HFFc6 (cell line): ENCODE measurements at regions not wholly inside any gene's neighbourhood (a gene's known extent, or its start where the extent isn't known, plus 50 kb on each side); places are given as distances from the start of the nearest gene placed in this dataset.
"Not testable (repeated sequence)": the region's sequence is repeated elsewhere in the genome, so short reads cannot be mapped to it uniquely, and the experiment has no call there.

Experiments
- DNase-seq: peaks from one replicate; pipeline ENCODE4 v3.0.0-alpha.2; 2018
- H3K27ac Mint-ChIP-seq: 2 replicates; pipeline ENCODE4 v1.8.0; 2020; ENCODE audit warnings: mild to moderate bottlenecking, mixed read lengths
- H3K27me3 Mint-ChIP-seq: 2 replicates; pipeline ENCODE4 v1.8.0; 2021; ENCODE audit warnings: mild to moderate bottlenecking, moderate library complexity, mixed read lengths; ENCODE audit not compliant: insufficient read depth
- H3K36me3 Mint-ChIP-seq: 2 replicates; pipeline ENCODE4 v1.8.0; 2021; ENCODE audit warnings: low read depth, mixed read lengths
- H3K4me1 Mint-ChIP-seq: 2 replicates; pipeline ENCODE4 v1.8.0; 2020; ENCODE audit warnings: low read depth, mixed read lengths
- H3K4me3 Mint-ChIP-seq: 2 replicates; pipeline ENCODE4 v1.8.0; 2020; ENCODE audit warnings: mild to moderate bottlenecking, moderate library complexity, mixed read lengths
- H3K9me3 Mint-ChIP-seq: 2 replicates; pipeline ENCODE4 v1.8.0; 2020; ENCODE audit warnings: mild to moderate bottlenecking, mixed read lengths
- TF ChIP-seq, protein P1 (sequence below): fragments of 200-600 bp; sonication (generic); IDR thresholded peaks from 2 replicates; pipeline ENCODE4 v1.5.0; 2021; ENCODE audit warnings: antibody characterized with exemption, mild to moderate bottlenecking

GRCh38 chr7:53131697-53132096, 96.3 kb downstream of the POM121L12 start:
- Mint-ChIP-seq H3K4me1 (no peaks in the 10 kb centered on the region), H3K27ac (no peak overlapping the region), H3K9me3 (peaks cover 19% of the 10 kb centered on the region), H3K27me3 (no peaks in the 10 kb centered on the region), H3K4me3 (no peak overlapping the region), H3K36me3 (no peaks in the 10 kb centered on the region)
- TF ChIP-seq, protein P1, sequence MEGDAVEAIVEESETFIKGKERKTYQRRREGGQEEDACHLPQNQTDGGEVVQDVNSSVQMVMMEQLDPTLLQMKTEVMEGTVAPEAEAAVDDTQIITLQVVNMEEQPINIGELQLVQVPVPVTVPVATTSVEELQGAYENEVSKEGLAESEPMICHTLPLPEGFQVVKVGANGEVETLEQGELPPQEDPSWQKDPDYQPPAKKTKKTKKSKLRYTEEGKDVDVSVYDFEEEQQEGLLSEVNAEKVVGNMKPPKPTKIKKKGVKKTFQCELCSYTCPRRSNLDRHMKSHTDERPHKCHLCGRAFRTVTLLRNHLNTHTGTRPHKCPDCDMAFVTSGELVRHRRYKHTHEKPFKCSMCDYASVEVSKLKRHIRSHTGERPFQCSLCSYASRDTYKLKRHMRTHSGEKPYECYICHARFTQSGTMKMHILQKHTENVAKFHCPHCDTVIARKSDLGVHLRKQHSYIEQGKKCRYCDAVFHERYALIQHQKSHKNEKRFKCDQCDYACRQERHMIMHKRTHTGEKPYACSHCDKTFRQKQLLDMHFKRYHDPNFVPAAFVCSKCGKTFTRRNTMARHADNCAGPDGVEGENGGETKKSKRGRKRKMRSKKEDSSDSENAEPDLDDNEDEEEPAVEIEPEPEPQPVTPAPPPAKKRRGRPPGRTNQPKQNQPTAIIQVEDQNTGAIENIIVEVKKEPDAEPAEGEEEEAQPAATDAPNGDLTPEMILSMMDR: no peak
- no peak for DNase-seq

GRCh38 chr7:53151496-53151895, 116.1 kb downstream of the POM121L12 start:
- TF ChIP-seq, protein P1: no peak
- DNase-seq: no peak
- H3K9me3 Mint-ChIP-seq: peaks cover 2% of the 10 kb centered on the region
- no peak overlapping the region for H3K4me3 Mint-ChIP-seq
- no peaks in the 10 kb centered on the region for H3K36me3 Mint-ChIP-seq
- no peaks in the 10 kb centered on the region for H3K4me1 Mint-ChIP-seq
- H3K27ac Mint-ChIP-seq: no peak overlapping the region
- H3K27me3 Mint-ChIP-seq: no peaks in the 10 kb centered on the region

DNA sequence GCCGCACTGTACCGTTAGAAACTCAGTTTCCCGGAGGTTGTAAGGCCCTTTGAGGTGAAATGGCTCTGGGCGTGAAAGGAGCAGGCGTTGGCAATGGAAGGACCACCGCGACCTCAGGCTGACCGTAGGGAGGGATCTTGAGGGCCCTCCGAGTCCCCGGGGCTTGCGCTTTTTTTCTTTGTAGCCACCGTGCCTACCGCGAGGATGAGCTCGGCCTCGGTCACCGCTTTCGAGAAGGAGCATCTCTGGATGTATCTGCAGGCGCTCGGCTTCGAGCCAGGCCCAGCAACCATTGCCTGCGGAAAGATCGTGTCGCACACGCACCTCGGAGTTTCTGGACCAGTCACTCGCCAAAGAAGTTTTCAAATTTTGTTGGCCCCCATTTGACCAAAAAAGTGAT, 151.8 kb downstream of the POM121L12 start:
- not testable (repeated sequence) for H3K4me1 Mint-ChIP-seq, H3K4me3 Mint-ChIP-seq, H3K27ac Mint-ChIP-seq, H3K36me3 Mint-ChIP-seq, DNase-seq, H3K27me3 Mint-ChIP-seq
- H3K9me3 Mint-ChIP-seq: peaks cover 21% of the 10 kb centered on the region

DNA sequence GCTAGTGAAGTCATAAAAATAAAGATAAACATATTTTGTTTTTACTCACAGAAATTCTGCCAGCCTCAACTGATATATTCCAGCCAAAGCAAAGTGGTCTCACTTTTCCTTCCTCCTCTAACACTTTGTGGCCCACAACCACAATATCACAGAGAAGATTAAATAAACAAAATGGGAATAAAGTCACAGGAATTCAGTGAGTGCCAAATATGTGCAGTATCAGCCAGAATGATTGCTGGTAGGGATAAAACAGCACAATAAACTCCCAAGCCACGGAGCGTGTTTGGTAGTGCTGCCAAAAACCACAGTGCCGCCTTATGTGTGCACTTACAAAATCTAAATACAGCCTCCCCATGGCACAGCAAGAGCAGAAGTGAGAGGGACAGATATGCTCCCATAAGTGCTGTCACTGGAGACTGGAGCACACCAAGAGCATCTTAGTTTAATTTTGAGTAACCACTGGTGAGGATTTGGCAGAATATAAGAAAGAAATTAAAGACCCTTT, 155.8 kb downstream of the POM121L12 start:
- TF ChIP-seq, protein P1: no peak

DNA sequence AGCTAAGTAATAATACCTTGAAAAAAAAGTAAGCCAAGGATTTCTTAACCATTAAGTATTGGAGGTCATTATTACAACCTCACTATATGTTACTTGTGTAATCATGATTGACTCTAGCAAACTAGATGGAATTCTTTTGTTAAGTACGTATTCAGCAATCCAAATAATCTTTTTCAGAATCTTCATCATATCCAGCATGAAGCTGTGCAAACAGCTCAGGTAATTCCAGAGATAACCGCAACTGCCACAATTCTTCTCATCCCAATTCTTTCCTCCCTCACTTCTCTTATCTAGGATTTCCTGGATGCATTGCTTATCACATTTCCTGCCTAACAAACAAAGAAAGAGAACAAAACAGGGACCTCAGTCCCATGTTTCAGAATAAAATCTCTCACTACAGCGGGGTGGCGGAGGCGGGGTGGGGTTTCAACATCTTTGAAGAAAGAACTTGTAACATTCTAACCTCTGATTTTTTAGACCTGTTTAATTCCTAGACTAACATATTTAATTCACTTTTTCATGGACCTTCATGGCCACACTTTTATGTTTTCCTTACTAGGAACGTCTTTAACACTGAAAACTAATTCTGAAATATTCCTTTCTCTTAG, 156.5 kb downstream of the POM121L12 start:
- H3K36me3 Mint-ChIP-seq: no peaks in the 10 kb centered on the region
- TF ChIP-seq, protein P1: no peak
- H3K4me1 Mint-ChIP-seq: no peaks in the 10 kb centered on the region
- H3K27me3 Mint-ChIP-seq: no peaks in the 10 kb centered on the region
- no peak overlapping the region for H3K27ac Mint-ChIP-seq
- no peak overlapping the region for H3K4me3 Mint-ChIP-seq
- H3K9me3 Mint-ChIP-seq: peaks cover 11% of the 10 kb centered on the region
- DNase-seq: no peak

More for the DNA sequence above, 155.8 kb downstream of the POM121L12 start:
- Mint-ChIP-seq H3K9me3 (peaks cover 14% of the 10 kb centered on the region), H3K27ac (no peak overlapping the region), H3K36me3 (no peaks in the 10 kb centered on the region), H3K27me3 (no peaks in the 10 kb centered on the region), H3K4me1 (no peaks in the 10 kb centered on the region), H3K4me3 (no peak overlapping the region)
- no peak for DNase-seq

- no peak for DNase-seq
- Mint-ChIP-seq H3K9me3 (peaks cover 20% of the 10 kb centered on the region), H3K36me3 (no peaks in the 10 kb centered on the region), H3K4me3 (no peak overlapping the region), H3K27me3 (no peaks in the 10 kb centered on the region; the same call in 1 of the 2 replicates), H3K4me1 (no peaks in the 10 kb centered on the region), H3K27ac (no peak overlapping the region)
- TF ChIP-seq, protein P1: no peak
Measured at GRCh38 chr7:53205006-53205405, 169.6 kb downstream of the POM121L12 start.
